GM20000 (cell line): ENCODE measurements at regions not wholly inside any gene's neighbourhood (a gene's known extent, or its start where the extent isn't known, plus 50 kb on each side); places are given as distances from the start of the nearest gene placed in this dataset.

ENCODE experiments used
- DNase-seq: peaks from one replicate; pipeline ENCODE4 v3.0.0; 2012; ENCODE audit warnings: low spot score
- CTCF ChIP-seq: IDR thresholded peaks from 2 replicates; pipeline ENCODE4 v1.5.1; 2012; ENCODE audit warnings: mild to moderate bottlenecking, control low read depth; ENCODE audit errors: extremely low read depth, missing control alignments

- no peak for DNase-seq
- TF ChIP-seq CTCF = no peak
Measured at GRCh38 chr13:103957939-103958338, 891.7 kb upstream of the SLC10A2 start.

GRCh38 chr13:103953859-103954258 is 887.6 kb upstream of the SLC10A2 start:
- no peak for DNase-seq
- no peak for TF ChIP-seq CTCF

- no peak for TF ChIP-seq CTCF
- DNase-seq = no peak
Measured at GRCh38 chr13:103952183-103952582, 886.0 kb upstream of the SLC10A2 start.

GRCh38 chr13:103948426-103948825 is 882.2 kb upstream of the SLC10A2 start:
- DNase-seq = no peak
- no peak for TF ChIP-seq CTCF

- DNase-seq = no peak
- no peak for TF ChIP-seq CTCF
Measured at GRCh38 chr13:103945836-103946235, 879.6 kb upstream of the SLC10A2 start.

GRCh38 chr13:103941506-103942140 is 875.4 kb upstream of the SLC10A2 start:
- TF ChIP-seq CTCF = no peak
- no peak for DNase-seq

GRCh38 chr13:103935117-103935516 is 868.9 kb upstream of the SLC10A2 start:
- no peak for DNase-seq
- no peak for TF ChIP-seq CTCF
